ENCODE measurements at regions not wholly inside any gene's neighbourhood (a gene's known extent, or its start where the extent isn't known, plus 50 kb on each side); places are given as distances from the start of the nearest gene placed in this dataset.

DNA sequence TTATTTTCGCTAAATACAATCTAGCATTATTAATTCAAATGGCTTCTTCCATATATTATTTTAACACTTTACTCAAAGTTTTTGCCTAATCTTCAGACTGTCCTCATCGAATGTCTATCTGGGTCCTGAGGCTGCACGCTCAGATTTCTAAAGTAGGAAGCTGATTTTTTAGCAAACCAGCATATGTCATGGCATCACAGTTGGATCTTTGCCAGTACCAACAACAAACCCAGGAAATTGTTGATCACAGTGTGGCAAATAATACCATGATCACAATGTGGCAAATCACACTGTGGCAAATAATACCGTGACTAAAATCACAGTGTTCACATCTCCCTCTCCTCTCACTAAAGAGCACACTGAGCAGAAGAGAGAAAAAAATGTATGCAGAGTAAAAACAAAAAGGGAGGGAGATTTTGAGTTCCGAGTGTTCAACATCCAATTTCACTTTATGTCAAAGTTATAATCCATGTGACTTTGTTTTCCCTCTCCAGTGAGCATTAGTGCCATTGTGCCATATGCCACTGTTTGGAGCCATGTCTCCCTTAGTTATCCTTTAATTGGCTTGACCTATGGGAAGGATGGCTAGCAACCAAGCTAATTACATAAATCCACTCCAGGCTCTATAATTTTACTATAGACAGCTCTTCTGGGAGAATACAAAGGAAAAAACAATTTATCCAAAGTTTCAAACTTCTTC lies 1059.6 kb downstream of the HACE1 start:
- no peak for TF ChIP-seq MYC (IDR thresholded peaks at IDR 0.05; ENCODE audit: low read depth, low read length)
- TF ChIP-seq JUN (IDR thresholded peaks at IDR 0.05; ENCODE audit: borderline replicate concordance, insufficient read depth, insufficient read length, low read depth) = no peak
- H3K4me1 ChIP-seq (ENCODE audit: control insufficient read depth, extremely low read depth, insufficient read depth, low read length) = no peaks in the 10 kb centered on the region
- H3K9me3 ChIP-seq (replicated peaks; ENCODE audit: control insufficient read depth, insufficient read depth, low read length) = no peaks in the 10 kb centered on the region
- dilution Hi-C loops (cut with MboI; ENCODE audit: extremely low pct_ligation_motif_present, low sequenced_read_pairs) (no loop called here), intact Hi-C loops (cut with micrococcal nuclease) (loop anchor here (5.0 kb wide), 1 partner anchor 527 kb away; no protein-coding TSS in a partner anchor)
- H3K79me2 ChIP-seq (ENCODE audit: control insufficient read depth, insufficient read depth, low read length) = no peaks in the 10 kb centered on the region
- no peak for FAIRE-seq
- no TSS peak for BruUV-seq (replicated peaks)
- H3K4me3 ChIP-seq (replicated peaks in 1 of 3; ENCODE audit: insufficient read depth in 1 of 3, low read depth in 1 of 3, low read length in 3 of 3) = no peak overlapping the region
- ChIA-PET CTCF (no interaction called here), POLR2A (no interaction called here)
- no peak overlapping the region for H3K9ac ChIP-seq (replicated peaks; ENCODE audit: extremely low read depth, insufficient read depth, low read length)
- H3K27ac ChIP-seq (ENCODE audit: insufficient read depth, low read depth, low read length) = no peak overlapping the region
- no peak overlapping the region for H2AFZ ChIP-seq (ENCODE audit: low read depth, low read length)
- H4K20me1 ChIP-seq (replicated peaks; ENCODE audit: control insufficient read depth, extremely low read depth, insufficient read depth, low read length) = no peaks in the 10 kb centered on the region
- H3K36me3 ChIP-seq (ENCODE audit: control insufficient read depth in 2 of 2, extremely low read depth in 1 of 2, insufficient read depth in 2 of 2, low read length in 2 of 2) = no peaks in the 10 kb centered on the region
- H3K4me2 ChIP-seq (ENCODE audit: insufficient read depth, low read length) = no peak overlapping the region
- no peaks in the 10 kb centered on the region for H3K27me3 ChIP-seq (ENCODE audit: control insufficient read depth in 2 of 2, insufficient read depth in 2 of 2, low read length in 2 of 2)
- no peak for DNase-seq (ENCODE audit: low read depth, low spot score)
- no peaks in the 10 kb centered on the region for H3K9me1 ChIP-seq (replicated peaks; ENCODE audit: control insufficient read depth, extremely low read depth, insufficient read depth, low read length)

DNA sequence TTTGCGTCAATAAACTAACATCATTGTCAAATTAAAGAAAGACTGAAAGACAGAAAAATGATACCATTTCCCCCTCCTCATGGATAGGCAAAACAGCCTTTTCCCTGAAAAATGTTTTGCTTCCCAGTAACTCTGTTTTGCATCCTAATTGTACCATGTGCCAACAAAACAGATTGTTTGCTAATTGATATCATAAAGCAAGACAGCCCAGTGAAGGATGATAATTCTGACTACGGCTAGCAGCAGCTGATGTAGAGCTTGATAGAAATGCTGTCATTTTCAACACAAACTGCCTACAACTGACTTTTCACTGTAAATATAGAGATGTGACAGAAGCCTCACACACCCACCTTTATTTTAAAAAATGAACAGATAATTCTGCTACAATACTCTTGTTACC lies 1061.6 kb downstream of the HACE1 start:
- no TSS peak for BruUV-seq (replicated peaks)
- H3K9ac ChIP-seq (replicated peaks; ENCODE audit: extremely low read depth, insufficient read depth, low read length) = no peak overlapping the region
- dilution Hi-C loops (cut with MboI; ENCODE audit: extremely low pct_ligation_motif_present, low sequenced_read_pairs) (no loop called here), intact Hi-C loops (cut with micrococcal nuclease) (loop anchor here (5.0 kb wide), 1 partner anchor 529 kb away; no protein-coding TSS in a partner anchor)
- no peak overlapping the region for H3K4me2 ChIP-seq (ENCODE audit: insufficient read depth, low read length)
- H2AFZ ChIP-seq (ENCODE audit: low read depth, low read length) = no peak overlapping the region
- no peaks in the 10 kb centered on the region for H4K20me1 ChIP-seq (replicated peaks; ENCODE audit: control insufficient read depth, extremely low read depth, insufficient read depth, low read length)
- TF ChIP-seq POLR2AphosphoS5 (IDR thresholded peaks at IDR 0.05; ENCODE audit: insufficient read depth, low read depth, low read length) (no peak), POLR2A (IDR thresholded peaks at IDR 0.05; ENCODE audit: low read depth, low read length) (no peak), JUN (IDR thresholded peaks at IDR 0.05; ENCODE audit: borderline replicate concordance, insufficient read depth, insufficient read length, low read depth) (no peak), GATA2 (IDR thresholded peaks at IDR 0.05; ENCODE audit: insufficient read depth, insufficient read length, low read depth, low read length) (no peak), EZH2 (IDR thresholded peaks at IDR 0.05; ENCODE audit: borderline replicate concordance, low read depth, low read length, severe bottlenecking) (no peak), FOS (IDR thresholded peaks at IDR 0.05; ENCODE audit: borderline replicate concordance, insufficient read depth, low read length) (no peak), MYC (IDR thresholded peaks at IDR 0.05; ENCODE audit: low read depth, low read length) (no peak)
- TF ChIP-seq, protein P1, sequence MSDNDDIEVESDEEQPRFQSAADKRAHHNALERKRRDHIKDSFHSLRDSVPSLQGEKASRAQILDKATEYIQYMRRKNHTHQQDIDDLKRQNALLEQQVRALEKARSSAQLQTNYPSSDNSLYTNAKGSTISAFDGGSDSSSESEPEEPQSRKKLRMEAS (IDR thresholded peaks at IDR 0.05; ENCODE audit: insufficient read depth, insufficient read length) = no peak
- TF ChIP-seq, protein P2, sequence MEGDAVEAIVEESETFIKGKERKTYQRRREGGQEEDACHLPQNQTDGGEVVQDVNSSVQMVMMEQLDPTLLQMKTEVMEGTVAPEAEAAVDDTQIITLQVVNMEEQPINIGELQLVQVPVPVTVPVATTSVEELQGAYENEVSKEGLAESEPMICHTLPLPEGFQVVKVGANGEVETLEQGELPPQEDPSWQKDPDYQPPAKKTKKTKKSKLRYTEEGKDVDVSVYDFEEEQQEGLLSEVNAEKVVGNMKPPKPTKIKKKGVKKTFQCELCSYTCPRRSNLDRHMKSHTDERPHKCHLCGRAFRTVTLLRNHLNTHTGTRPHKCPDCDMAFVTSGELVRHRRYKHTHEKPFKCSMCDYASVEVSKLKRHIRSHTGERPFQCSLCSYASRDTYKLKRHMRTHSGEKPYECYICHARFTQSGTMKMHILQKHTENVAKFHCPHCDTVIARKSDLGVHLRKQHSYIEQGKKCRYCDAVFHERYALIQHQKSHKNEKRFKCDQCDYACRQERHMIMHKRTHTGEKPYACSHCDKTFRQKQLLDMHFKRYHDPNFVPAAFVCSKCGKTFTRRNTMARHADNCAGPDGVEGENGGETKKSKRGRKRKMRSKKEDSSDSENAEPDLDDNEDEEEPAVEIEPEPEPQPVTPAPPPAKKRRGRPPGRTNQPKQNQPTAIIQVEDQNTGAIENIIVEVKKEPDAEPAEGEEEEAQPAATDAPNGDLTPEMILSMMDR (IDR thresholded peaks at IDR 0.05; ENCODE audit: extremely low read depth in 1 of 2, insufficient read depth in 1 of 2, low read depth in 1 of 2, low read length in 2 of 2) = no peak
- H3K9me1 ChIP-seq (replicated peaks; ENCODE audit: control insufficient read depth, extremely low read depth, insufficient read depth, low read length) = no peaks in the 10 kb centered on the region
- H3K9me3 ChIP-seq (replicated peaks; ENCODE audit: control insufficient read depth, insufficient read depth, low read length) = no peaks in the 10 kb centered on the region
- H3K27ac ChIP-seq (ENCODE audit: insufficient read depth, low read depth, low read length) = no peak overlapping the region
- CTCF ChIA-PET = interaction anchor here (0.7 to 1.5 kb wide), 8 partner anchors 10 to 1236 kb away, joined by 3 to 7 read pairs (median 4); no protein-coding TSS in a partner anchor
- no peaks in the 10 kb centered on the region for H3K79me2 ChIP-seq (ENCODE audit: control insufficient read depth, insufficient read depth, low read length)
- no peak for FAIRE-seq
- no peak for DNase-seq (ENCODE audit: low read depth, low spot score)
- no peaks in the 10 kb centered on the region for H3K4me1 ChIP-seq (ENCODE audit: control insufficient read depth, extremely low read depth, insufficient read depth, low read length)
- H3K36me3 ChIP-seq (ENCODE audit: control insufficient read depth in 2 of 2, extremely low read depth in 1 of 2, insufficient read depth in 2 of 2, low read length in 2 of 2) = no peaks in the 10 kb centered on the region
- H3K27me3 ChIP-seq (ENCODE audit: control insufficient read depth in 2 of 2, insufficient read depth in 2 of 2, low read length in 2 of 2) = no peaks in the 10 kb centered on the region
- POLR2A ChIA-PET = no interaction called here
- H3K4me3 ChIP-seq (replicated peaks in 1 of 3; ENCODE audit: insufficient read depth in 1 of 3, low read depth in 1 of 3, low read length in 3 of 3) = no peak overlapping the region

Measured in endothelial cell of umbilical vein (primary cell).